CD4-positive, alpha-beta T cell (primary cell): ENCODE measurements at regions not wholly inside any gene's neighbourhood (a gene's known extent, or its start where the extent isn't known, plus 50 kb on each side); places are given as distances from the start of the nearest gene placed in this dataset.

Experiments used
- ATAC-seq: fragments of 200-7000 bp; cut with Tn5 transposase; one replicate; pipeline ENCODE4 v1.10.0; 2022; ENCODE audit warnings: mild to moderate bottlenecking; ENCODE audit not compliant: poor library complexity
- CTCF ChIA-PET: fragments of 350-600 bp; sonication (Branson Sonifier 250); formaldehyde crosslinking; loops from one replicate; lab custom pipeline; 2021; ENCODE audit warnings: antibody characterized with exemption, inconsistent platforms; lab: Charles Lee
- POLR2A ChIA-PET: fragments of 350-600 bp; sonication (Branson Sonifier 250); formaldehyde crosslinking; loops from one replicate; lab custom pipeline; 2021; ENCODE audit warnings: antibody characterized with exemption, inconsistent platforms; lab: Charles Lee
- DNase-seq, 14 experiments: peaks; one replicate each; pipeline ENCODE4 v3.0.0-alpha.2; 2013 to 2020; ENCODE audit warnings: mixed read lengths in 2 of 14
- H3K27ac ChIP-seq, 2 donors: one replicate each; pipeline versions ENCODE4 v1.5.1 to v1.7.0; 2013; ENCODE audit warnings: low read length in 2 of 2, low read depth in 1 of 2, mild to moderate bottlenecking in 1 of 2
- H3K27me3 ChIP-seq, 2 experiments: 1 replicate in 1 of 2; 2 replicates in 1 of 2; pipeline versions ENCODE4 v1.6.1 to v1.7.0; 2013; ENCODE audit warnings: low read length in 2 of 2, control low read depth in 1 of 2, mild to moderate bottlenecking in 1 of 2, moderate library complexity in 1 of 2; ENCODE audit not compliant: insufficient read depth in 2 of 2, control insufficient read depth in 1 of 2
- H3K36me3 ChIP-seq: one replicate; pipeline ENCODE4 v1.6.1; 2013; ENCODE audit warnings: low read length, control low read depth; ENCODE audit not compliant: insufficient read depth
- H3K4me1 ChIP-seq: one replicate; pipeline ENCODE4 v1.6.1; 2013; ENCODE audit warnings: low read length, control low read depth; ENCODE audit not compliant: insufficient read depth
- H3K4me3 ChIP-seq: one replicate; pipeline ENCODE4 v1.5.1; 2013; ENCODE audit warnings: mild to moderate bottlenecking, low read length, moderate library complexity
- H3K9me3 ChIP-seq, 2 experiments: 1 replicate in 1 of 2; 2 replicates in 1 of 2; pipeline versions ENCODE4 v1.6.1 to v1.7.0; 2013; ENCODE audit warnings: low read length in 2 of 2, mild to moderate bottlenecking in 2 of 2, control low read depth in 1 of 2, moderate library complexity in 1 of 2; ENCODE audit not compliant: control insufficient read depth in 1 of 2, insufficient read depth in 1 of 2
- H3K27ac Mint-ChIP-seq: one replicate; pipeline ENCODE4 v1.8.0; 2020; ENCODE audit warnings: mixed read lengths
- H3K27me3 Mint-ChIP-seq: one replicate; pipeline ENCODE4 v1.8.0; 2021; ENCODE audit warnings: mixed read lengths
- H3K36me3 Mint-ChIP-seq: one replicate; pipeline ENCODE4 v1.8.0; 2021; ENCODE audit warnings: low read depth, mixed read lengths
- H3K4me1 Mint-ChIP-seq: one replicate; pipeline ENCODE4 v1.8.0; 2021; ENCODE audit warnings: low read depth, mixed read lengths
- H3K4me3 Mint-ChIP-seq: one replicate; pipeline ENCODE4 v1.8.0; 2020; ENCODE audit warnings: mild to moderate bottlenecking, mixed read lengths
- H3K9me3 Mint-ChIP-seq: one replicate; pipeline ENCODE4 v1.8.0; 2020; ENCODE audit warnings: mixed read lengths
- intact Hi-C, 2 experiments: fragments of 100-400 bp; cut with DNase I in 1 of 2; cut with micrococcal nuclease in 1 of 2; formaldehyde crosslinking; loops; one replicate each; pipeline versions ENCODE4 v1.15.1 to v1.9.0; 2023 to 2025; cut with DNase I, micrococcal nuclease
- TF ChIP-seq, protein P1 (sequence below): fragments of 200-600 bp; IDR thresholded peaks from one replicate; pipeline ENCODE4 v1.8.0; 2022; ENCODE audit warnings: antibody characterized with exemption, mild to moderate bottlenecking

DNA sequence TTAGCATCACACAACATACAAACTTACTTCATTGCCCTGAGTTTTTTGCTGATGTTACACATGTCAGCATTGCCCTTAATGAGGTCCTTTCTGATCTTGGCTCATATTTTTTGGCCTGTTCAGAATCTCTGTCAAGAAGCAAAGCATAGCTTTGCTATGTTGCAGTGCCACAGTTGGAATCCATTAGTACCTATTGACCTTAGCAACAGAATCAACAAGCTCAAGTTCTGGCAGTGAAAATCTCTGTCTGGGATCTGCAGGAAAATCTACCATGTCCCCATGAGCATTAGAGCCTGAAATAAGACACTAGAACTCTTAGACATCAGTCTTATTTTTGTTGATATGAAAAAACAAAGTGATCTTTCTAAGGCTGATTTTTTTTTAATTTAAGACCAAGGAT is 105.6 kb upstream of the FHL2 start:
- Mint-ChIP-seq H3K36me3 (no peaks in the 10 kb centered on the region), H3K27me3 (peaks cover 2% of the 10 kb centered on the region), H3K4me3 (no peak overlapping the region), H3K4me1 (no peaks in the 10 kb centered on the region), H3K9me3 (no peaks in the 10 kb centered on the region), H3K27ac (no peak overlapping the region)
- Histone ChIP-seq H3K27me3 (no peaks in the 10 kb centered on the region), H3K4me1 (no peaks in the 10 kb centered on the region), H3K9me3 (peaks cover 0 to 4% of the 10 kb centered on the region in 2 experiments), H3K27ac (no peak overlapping the region), H3K36me3 (no peaks in the 10 kb centered on the region), H3K4me3 (no peak overlapping the region)
- CTCF ChIA-PET = no interaction called here
- POLR2A ChIA-PET = no interaction called here
- intact Hi-C loops = no loop called here
- TF ChIP-seq, protein P1, sequence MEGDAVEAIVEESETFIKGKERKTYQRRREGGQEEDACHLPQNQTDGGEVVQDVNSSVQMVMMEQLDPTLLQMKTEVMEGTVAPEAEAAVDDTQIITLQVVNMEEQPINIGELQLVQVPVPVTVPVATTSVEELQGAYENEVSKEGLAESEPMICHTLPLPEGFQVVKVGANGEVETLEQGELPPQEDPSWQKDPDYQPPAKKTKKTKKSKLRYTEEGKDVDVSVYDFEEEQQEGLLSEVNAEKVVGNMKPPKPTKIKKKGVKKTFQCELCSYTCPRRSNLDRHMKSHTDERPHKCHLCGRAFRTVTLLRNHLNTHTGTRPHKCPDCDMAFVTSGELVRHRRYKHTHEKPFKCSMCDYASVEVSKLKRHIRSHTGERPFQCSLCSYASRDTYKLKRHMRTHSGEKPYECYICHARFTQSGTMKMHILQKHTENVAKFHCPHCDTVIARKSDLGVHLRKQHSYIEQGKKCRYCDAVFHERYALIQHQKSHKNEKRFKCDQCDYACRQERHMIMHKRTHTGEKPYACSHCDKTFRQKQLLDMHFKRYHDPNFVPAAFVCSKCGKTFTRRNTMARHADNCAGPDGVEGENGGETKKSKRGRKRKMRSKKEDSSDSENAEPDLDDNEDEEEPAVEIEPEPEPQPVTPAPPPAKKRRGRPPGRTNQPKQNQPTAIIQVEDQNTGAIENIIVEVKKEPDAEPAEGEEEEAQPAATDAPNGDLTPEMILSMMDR = no peak
- no peak for DNase-seq
- no peak for ATAC-seq

DNA sequence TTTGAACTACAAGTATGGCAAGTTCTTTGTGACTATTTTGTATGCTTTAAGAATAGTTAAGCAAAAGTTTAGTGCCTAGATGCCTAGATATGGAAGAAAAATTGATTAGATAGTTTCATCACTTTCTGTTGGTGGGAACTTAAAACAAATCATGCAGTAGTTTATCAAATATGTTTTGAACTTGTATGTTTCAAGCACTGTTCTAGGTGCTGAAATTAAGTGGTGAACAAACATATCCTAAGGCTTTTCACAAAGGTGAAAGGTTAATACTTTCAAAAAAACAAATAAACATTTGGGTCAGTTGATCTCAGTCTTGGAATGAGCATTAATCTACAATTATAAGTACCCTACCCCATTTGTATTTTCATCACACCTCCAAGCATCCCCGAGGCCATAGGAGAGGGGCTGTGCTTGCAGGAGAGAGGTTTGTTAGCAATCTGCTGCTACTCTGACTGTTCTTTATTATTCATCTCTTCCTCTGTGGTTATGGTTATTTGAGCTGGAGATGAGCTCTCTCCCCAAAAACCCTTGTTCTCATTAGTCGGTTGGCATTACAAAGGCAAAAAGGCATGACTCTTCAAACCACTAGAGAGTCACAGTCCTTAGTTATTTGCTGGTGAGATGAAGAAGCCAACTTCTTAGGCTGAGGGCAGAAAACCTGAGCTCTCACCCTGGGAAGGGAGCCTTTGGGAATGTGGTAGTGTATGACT is 103.9 kb upstream of the FHL2 start:
- TF ChIP-seq, protein P1 = no peak
- no peak for DNase-seq
- Mint-ChIP-seq H3K9me3 (no peaks in the 10 kb centered on the region), H3K27me3 (peaks cover 15% of the 10 kb centered on the region), H3K4me1 (no peaks in the 10 kb centered on the region), H3K36me3 (no peaks in the 10 kb centered on the region), H3K27ac (no peak overlapping the region), H3K4me3 (no peak overlapping the region)
- peaks cover 0 to 3% of the 10 kb centered on the region in 2 experiments for H3K27me3 ChIP-seq
- no peak overlapping the region for H3K27ac ChIP-seq
- intact Hi-C loops = no loop called here
- ChIA-PET CTCF (no interaction called here), POLR2A (no interaction called here)
- no peak for ATAC-seq
- no peaks in the 10 kb centered on the region for H3K36me3 ChIP-seq
- no peaks in the 10 kb centered on the region for H3K4me1 ChIP-seq
- peaks cover 0 to 4% of the 10 kb centered on the region in 2 experiments for H3K9me3 ChIP-seq
- no peak overlapping the region for H3K4me3 ChIP-seq

DNA sequence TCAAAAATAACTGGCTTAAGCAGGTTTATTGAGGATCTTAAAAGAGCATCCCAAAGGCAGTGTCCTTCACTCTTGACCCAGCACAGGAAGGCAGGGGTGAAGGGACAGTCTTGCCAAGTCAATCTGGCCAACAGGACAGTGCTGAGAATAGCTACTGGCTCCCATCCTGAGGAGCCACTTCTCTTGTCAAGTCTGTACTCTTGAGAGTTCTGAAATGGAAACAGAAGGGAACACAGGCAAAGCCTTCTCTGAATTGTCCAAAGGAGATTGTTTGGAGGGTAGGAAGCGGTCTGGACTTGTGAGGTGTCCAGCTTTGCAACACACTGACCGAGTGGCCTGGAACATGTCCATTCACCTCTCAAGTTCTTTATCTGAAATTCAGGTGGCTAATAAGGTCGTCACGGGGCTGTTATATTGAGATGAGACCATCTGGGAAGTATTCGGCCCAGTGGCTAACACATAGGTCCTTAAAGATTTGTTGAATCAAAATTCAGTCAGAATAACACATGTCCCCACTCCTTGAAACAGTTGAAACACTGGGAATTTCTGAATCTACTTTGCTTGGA is 99.5 kb upstream of the FHL2 start:
- H3K4me3 Mint-ChIP-seq = no peak overlapping the region
- H3K27ac ChIP-seq = no peak overlapping the region
- intact Hi-C loops = no loop called here
- H3K4me3 ChIP-seq = no peak overlapping the region
- H3K27me3 ChIP-seq = peaks cover 8% of the 10 kb centered on the region in 2 experiments
- no peaks in the 10 kb centered on the region for H3K4me1 ChIP-seq
- no peaks in the 10 kb centered on the region for H3K4me1 Mint-ChIP-seq
- no peaks in the 10 kb centered on the region for H3K36me3 Mint-ChIP-seq
- TF ChIP-seq, protein P1 = no peak
- no peak for DNase-seq
- no peak for ATAC-seq
- H3K9me3 ChIP-seq = peaks cover 0 to 6% of the 10 kb centered on the region in 2 experiments
- CTCF ChIA-PET = no interaction called here
- POLR2A ChIA-PET = no interaction called here
- peaks cover 5% of the 10 kb centered on the region for H3K9me3 Mint-ChIP-seq
- H3K27ac Mint-ChIP-seq = no peak overlapping the region
- H3K27me3 Mint-ChIP-seq = peaks cover 24% of the 10 kb centered on the region
- H3K36me3 ChIP-seq = no peaks in the 10 kb centered on the region
